ENCODE measurements at regions not wholly inside any gene's neighbourhood (a gene's known extent, or its start where the extent isn't known, plus 50 kb on each side); places are given as distances from the start of the nearest gene placed in this dataset.
"Not testable (repeated sequence)": the region's sequence is repeated elsewhere in the genome, so short reads cannot be mapped to it uniquely, and the experiment has no call there.

DNA sequence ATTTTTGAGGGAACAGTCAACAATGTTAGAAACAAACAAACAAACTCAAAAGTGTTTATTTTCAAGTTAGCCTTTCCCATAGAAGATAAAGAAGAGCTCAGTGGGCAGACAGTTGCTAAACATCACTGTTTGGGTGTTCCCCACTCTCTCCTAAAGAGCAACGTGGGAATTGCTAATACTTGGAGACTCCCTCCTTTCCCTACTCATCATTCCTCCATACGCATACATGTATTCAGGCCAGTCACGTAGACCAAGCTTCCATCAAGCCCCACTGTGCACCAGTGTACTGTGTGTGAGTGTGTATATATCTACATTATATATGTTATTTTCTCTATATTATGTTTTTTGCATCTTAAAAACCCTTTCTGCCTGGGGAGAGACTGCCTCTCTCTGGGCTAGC lies 115.0 kb upstream of the EGFLAM start:
- Histone ChIP-seq H3K4me3 (ENCODE audit: low read length) (no peak overlapping the region), H3K36me3 (ENCODE audit: insufficient read depth, low read length) (no peaks in the 10 kb centered on the region), H3K27me3 (ENCODE audit: insufficient read depth, low read length, poor library complexity, severe bottlenecking) (no peaks in the 10 kb centered on the region), H3K27ac (ENCODE audit: low read depth, low read length) (no peak overlapping the region), H3K4me1 (ENCODE audit: insufficient read depth, low read length) (no peaks in the 10 kb centered on the region), H3K9me3 (ENCODE audit: low read length) (no peaks in the 10 kb centered on the region)
- no peak for DNase-seq
- H3K27ac Mint-ChIP-seq: no peak overlapping the region
- H3K36me3 Mint-ChIP-seq: no peaks in the 10 kb centered on the region
- no peak overlapping the region for H3K4me3 Mint-ChIP-seq
- H3K9me3 Mint-ChIP-seq: peaks cover 0 to 3% (median 0%) of the 10 kb centered on the region in 5 donors
- H3K27me3 Mint-ChIP-seq: peaks cover 0 to 1% of the 10 kb centered on the region in 2 donors
- POLR2A ChIA-PET: no interaction called here
- CTCF ChIA-PET: no interaction called here
- no peaks in the 10 kb centered on the region for H3K4me1 Mint-ChIP-seq

DNA sequence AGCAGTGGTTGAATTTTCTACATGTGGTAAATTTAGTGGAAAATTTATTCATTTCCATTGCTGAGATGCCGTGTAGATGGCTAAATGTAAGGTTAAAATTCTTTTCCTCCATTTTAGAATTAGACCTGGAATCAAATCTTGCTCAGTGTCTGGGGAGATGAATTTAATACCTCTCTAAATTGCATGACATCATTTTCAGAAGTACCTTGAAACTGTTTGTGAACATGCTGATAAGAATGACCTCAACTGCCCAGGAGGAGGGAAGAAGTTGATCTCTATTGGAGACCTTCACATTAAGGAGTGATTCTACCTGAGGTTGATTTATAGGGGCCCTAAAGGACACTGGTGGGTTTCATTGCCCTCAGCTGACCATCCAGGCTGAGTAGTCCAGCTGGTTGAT lies 116.7 kb upstream of the EGFLAM start:
- no peak for DNase-seq
- Histone ChIP-seq H3K36me3 (ENCODE audit: insufficient read depth, low read length) (no peaks in the 10 kb centered on the region), H3K27ac (ENCODE audit: low read depth, low read length) (no peak overlapping the region), H3K9me3 (ENCODE audit: low read length) (no peaks in the 10 kb centered on the region), H3K27me3 (ENCODE audit: insufficient read depth, low read length, poor library complexity, severe bottlenecking) (no peaks in the 10 kb centered on the region), H3K4me3 (ENCODE audit: low read length) (no peak overlapping the region), H3K4me1 (ENCODE audit: insufficient read depth, low read length) (no peaks in the 10 kb centered on the region)
- peaks cover 0 to 1% of the 10 kb centered on the region in 2 donors for H3K27me3 Mint-ChIP-seq
- no peaks in the 10 kb centered on the region for H3K36me3 Mint-ChIP-seq
- POLR2A ChIA-PET: no interaction called here
- no peak overlapping the region for H3K27ac Mint-ChIP-seq
- H3K4me3 Mint-ChIP-seq: no peak overlapping the region
- H3K4me1 Mint-ChIP-seq: no peaks in the 10 kb centered on the region
- CTCF ChIA-PET: no interaction called here
- H3K9me3 Mint-ChIP-seq: peaks cover 0 to 3% (median 0%) of the 10 kb centered on the region in 5 donors

DNA sequence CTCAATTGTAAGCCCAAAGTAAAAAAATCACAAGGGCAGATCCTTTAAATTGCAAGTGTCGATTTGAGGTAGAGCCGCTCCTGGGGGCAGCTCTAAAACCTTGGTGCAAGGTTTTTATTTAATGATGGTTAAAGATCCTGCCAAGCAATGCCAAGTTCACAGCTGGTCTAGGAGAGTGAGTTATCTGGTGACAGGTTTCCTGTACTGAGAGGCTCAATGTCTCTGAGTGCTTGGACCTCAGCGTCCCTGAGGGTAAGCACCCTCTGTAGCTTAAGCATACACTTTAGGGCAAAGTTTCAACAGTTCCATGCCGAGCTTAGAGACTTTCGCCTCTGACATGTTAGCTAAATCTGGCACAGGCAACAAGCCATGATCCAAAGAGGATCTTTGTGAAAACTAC lies 119.8 kb upstream of the EGFLAM start:
- peaks cover 0 to 3% (median 0%) of the 10 kb centered on the region in 5 donors for H3K9me3 Mint-ChIP-seq
- Histone ChIP-seq H3K4me1 (ENCODE audit: insufficient read depth, low read length) (no peaks in the 10 kb centered on the region), H3K9me3 (ENCODE audit: low read length) (no peaks in the 10 kb centered on the region), H3K27me3 (ENCODE audit: insufficient read depth, low read length, poor library complexity, severe bottlenecking) (no peaks in the 10 kb centered on the region), H3K36me3 (ENCODE audit: insufficient read depth, low read length) (no peaks in the 10 kb centered on the region), H3K27ac (ENCODE audit: low read depth, low read length) (no peak overlapping the region), H3K4me3 (ENCODE audit: low read length) (no peak overlapping the region)
- H3K4me3 Mint-ChIP-seq: no peak overlapping the region
- H3K27ac Mint-ChIP-seq: no peak overlapping the region
- H3K36me3 Mint-ChIP-seq: no peaks in the 10 kb centered on the region
- peaks cover 0 to 3% of the 10 kb centered on the region in 2 donors for H3K27me3 Mint-ChIP-seq
- CTCF ChIA-PET: no interaction called here
- H3K4me1 Mint-ChIP-seq: no peaks in the 10 kb centered on the region
- no peak for DNase-seq
- POLR2A ChIA-PET: no interaction called here

DNA sequence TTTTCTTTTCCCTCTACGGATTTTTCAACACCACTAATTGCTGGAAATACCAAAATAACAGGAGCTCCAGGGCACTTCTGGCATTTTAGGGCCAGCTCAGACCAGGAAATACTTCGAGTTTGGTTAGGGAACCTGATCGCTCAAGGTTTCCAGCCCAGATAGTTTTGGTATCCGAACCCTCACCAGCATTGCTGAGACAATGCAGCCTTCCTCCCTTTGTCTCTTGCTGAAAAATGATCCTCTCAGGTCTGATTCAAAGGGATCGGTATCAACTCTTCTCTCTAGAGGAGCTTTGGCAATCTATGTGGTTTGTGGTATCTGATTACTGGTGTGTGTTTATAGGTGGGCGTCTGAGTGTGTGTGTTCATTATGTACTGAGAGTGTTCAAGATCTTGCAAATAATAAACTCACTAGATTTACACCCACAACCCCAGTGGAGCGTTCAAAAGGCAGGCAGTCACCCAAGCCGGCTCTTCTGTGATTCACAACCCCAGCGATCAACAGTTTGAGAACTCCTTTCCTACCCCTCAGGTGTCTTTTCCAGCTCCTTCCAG lies 122.8 kb upstream of the EGFLAM start:
- POLR2A ChIA-PET: no interaction called here

DNA sequence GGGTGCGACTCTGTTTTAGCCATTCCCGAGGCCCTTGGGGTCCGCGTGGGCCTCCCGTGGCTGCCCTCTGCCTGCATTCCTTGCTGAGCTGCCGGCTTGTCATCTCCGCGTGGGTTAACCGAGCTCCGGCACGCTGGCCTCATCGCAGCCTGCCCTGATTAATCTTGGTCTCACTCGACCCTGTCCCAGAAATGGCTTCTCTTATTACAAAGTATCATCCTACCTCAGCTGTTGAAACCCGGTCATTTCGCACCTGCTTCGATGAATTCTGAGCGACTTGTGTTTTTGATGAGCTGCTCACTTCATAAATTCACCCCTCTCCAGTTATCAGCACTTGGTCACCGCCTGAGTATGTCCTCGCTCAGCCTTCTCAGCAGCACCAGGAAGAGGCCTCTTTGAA lies 123.5 kb upstream of the EGFLAM start:
- no peak for DNase-seq
- no peak overlapping the region for H3K27ac Mint-ChIP-seq
- no peak overlapping the region for H3K4me3 Mint-ChIP-seq
- no peaks in the 10 kb centered on the region for H3K4me1 Mint-ChIP-seq
- H3K36me3 ChIP-seq (ENCODE audit: insufficient read depth, low read length): no peaks in the 10 kb centered on the region
- H3K27ac ChIP-seq (ENCODE audit: low read depth, low read length): no peak overlapping the region
- no peaks in the 10 kb centered on the region for H3K27me3 ChIP-seq (ENCODE audit: insufficient read depth, low read length, poor library complexity, severe bottlenecking)
- H3K4me3 ChIP-seq (ENCODE audit: low read length): no peak overlapping the region
- H3K9me3 Mint-ChIP-seq: peaks cover 0 to 2% (median 0%) of the 10 kb centered on the region in 5 donors
- CTCF ChIA-PET: no interaction called here
- H3K27me3 Mint-ChIP-seq: peaks cover 0 to 2% of the 10 kb centered on the region in 2 donors
- H3K9me3 ChIP-seq (ENCODE audit: low read length): no peaks in the 10 kb centered on the region
- no peaks in the 10 kb centered on the region for H3K36me3 Mint-ChIP-seq
- no peaks in the 10 kb centered on the region for H3K4me1 ChIP-seq (ENCODE audit: insufficient read depth, low read length)
- POLR2A ChIA-PET: no interaction called here

More for the DNA sequence above, 122.8 kb upstream of the EGFLAM start:
- no peaks in the 10 kb centered on the region for H3K4me1 ChIP-seq (ENCODE audit: insufficient read depth, low read length)
- no peaks in the 10 kb centered on the region for H3K27me3 ChIP-seq (ENCODE audit: insufficient read depth, low read length, poor library complexity, severe bottlenecking)
- no peaks in the 10 kb centered on the region for H3K9me3 ChIP-seq (ENCODE audit: low read length)
- no peak overlapping the region for H3K4me3 ChIP-seq (ENCODE audit: low read length)
- H3K9me3 Mint-ChIP-seq: peaks cover 0 to 2% (median 0%) of the 10 kb centered on the region in 5 donors
- H3K36me3 ChIP-seq (ENCODE audit: insufficient read depth, low read length): no peaks in the 10 kb centered on the region
- no peak overlapping the region for H3K27ac ChIP-seq (ENCODE audit: low read depth, low read length)
- H3K36me3 Mint-ChIP-seq: no peaks in the 10 kb centered on the region
- CTCF ChIA-PET: no interaction called here
- H3K27me3 Mint-ChIP-seq: peaks cover 0 to 2% of the 10 kb centered on the region in 2 donors
- DNase-seq: no peak
- H3K27ac Mint-ChIP-seq: no peak overlapping the region
- H3K4me3 Mint-ChIP-seq: no peak overlapping the region
- H3K4me1 Mint-ChIP-seq: no peaks in the 10 kb centered on the region

DNA sequence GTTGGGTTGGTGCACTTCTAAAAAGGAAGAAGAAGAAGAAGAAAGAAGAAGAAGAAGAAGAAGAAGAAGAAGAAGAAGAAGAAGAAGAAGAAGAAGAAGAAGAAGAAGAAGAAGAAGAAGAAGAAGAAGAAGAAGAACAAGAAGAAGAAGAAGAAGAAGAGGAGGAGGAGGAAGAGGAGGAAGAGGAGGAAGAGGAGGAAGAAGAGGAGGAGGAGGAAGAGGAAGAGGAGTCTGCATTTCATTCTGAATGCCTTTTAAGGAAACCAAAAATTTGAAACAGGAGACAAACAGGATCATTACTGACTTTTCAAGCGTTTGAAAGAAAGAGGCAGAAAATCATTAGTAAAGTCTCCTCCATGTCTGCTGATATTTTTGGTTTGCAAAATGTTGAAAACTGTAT lies 124.1 kb upstream of the EGFLAM start:
- CTCF ChIA-PET, H3K4me3 Mint-ChIP-seq: not testable (repeated sequence)

DNA sequence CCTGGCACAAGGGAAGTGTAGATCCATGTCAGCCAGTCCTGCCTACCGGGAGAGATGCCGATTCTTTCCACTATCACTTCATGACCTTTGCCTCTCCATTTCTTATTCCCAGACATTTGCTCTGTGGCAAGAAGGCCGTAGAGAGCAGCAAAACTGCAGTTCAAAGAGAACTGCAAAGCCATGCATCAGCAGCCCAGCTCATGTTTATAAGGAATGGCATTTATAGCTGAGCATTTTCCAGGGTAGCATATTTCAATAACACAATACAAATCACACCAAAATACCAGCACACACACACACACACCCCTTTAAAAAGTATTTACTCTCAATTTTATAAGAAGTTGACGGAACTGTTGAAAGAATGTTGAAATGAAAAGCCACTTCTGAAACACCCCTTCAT lies 126.7 kb upstream of the EGFLAM start:
- Mint-ChIP-seq H3K27ac (no peak overlapping the region), H3K36me3 (no peaks in the 10 kb centered on the region), H3K9me3 (peaks cover 0 to 2% (median 0%) of the 10 kb centered on the region in 5 donors), H3K27me3 (peaks cover 2 to 3% of the 10 kb centered on the region in 2 donors), H3K4me3 (no peak overlapping the region), H3K4me1 (no peaks in the 10 kb centered on the region)
- Histone ChIP-seq H3K27ac (ENCODE audit: low read depth, low read length) (no peak overlapping the region), H3K4me1 (ENCODE audit: insufficient read depth, low read length) (no peaks in the 10 kb centered on the region), H3K4me3 (ENCODE audit: low read length) (no peak overlapping the region), H3K36me3 (ENCODE audit: insufficient read depth, low read length) (no peaks in the 10 kb centered on the region), H3K27me3 (ENCODE audit: insufficient read depth, low read length, poor library complexity, severe bottlenecking) (no peaks in the 10 kb centered on the region), H3K9me3 (ENCODE audit: low read length) (no peaks in the 10 kb centered on the region)
- ChIA-PET POLR2A (no interaction called here), CTCF (no interaction called here)
- DNase-seq: no peak

More for the DNA sequence above, 124.1 kb upstream of the EGFLAM start:
- H3K4me1 Mint-ChIP-seq; H3K36me3 ChIP-seq (ENCODE audit: insufficient read depth, low read length); H3K27ac Mint-ChIP-seq; H3K4me3 ChIP-seq (ENCODE audit: low read length); H3K9me3 Mint-ChIP-seq; H3K27me3 Mint-ChIP-seq; H3K4me1 ChIP-seq (ENCODE audit: insufficient read depth, low read length); POLR2A ChIA-PET; H3K27ac ChIP-seq (ENCODE audit: low read depth, low read length); H3K27me3 ChIP-seq (ENCODE audit: insufficient read depth, low read length, poor library complexity, severe bottlenecking); H3K9me3 ChIP-seq (ENCODE audit: low read length); DNase-seq; H3K36me3 Mint-ChIP-seq: not testable (repeated sequence)

DNA sequence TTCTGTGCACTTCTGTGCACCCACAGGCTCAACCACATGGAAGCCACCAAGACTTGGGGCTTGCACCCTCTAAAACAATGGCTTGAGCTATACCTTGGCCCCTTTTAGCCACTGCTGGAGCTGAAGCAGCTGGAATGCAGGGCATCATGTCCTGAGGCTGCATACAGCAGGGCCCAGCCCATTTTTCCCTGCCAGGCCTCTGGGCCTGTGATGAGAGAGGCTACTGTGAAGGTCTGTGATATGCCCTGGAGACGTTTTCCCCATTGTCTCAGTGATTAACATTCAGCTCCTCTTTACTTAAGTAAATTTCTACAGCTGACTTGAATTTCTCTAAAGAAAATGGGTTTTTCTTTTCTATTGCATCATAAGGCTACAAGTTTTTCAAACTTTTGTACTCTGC lies 134.0 kb upstream of the EGFLAM start:
- Histone ChIP-seq H3K36me3 (ENCODE audit: insufficient read depth, low read length) (no peaks in the 10 kb centered on the region), H3K27me3 (ENCODE audit: insufficient read depth, low read length, poor library complexity, severe bottlenecking) (no peaks in the 10 kb centered on the region), H3K27ac (ENCODE audit: low read depth, low read length) (no peak overlapping the region), H3K9me3 (ENCODE audit: low read length) (no peaks in the 10 kb centered on the region), H3K4me1 (ENCODE audit: insufficient read depth, low read length) (no peaks in the 10 kb centered on the region), H3K4me3 (ENCODE audit: low read length) (no peak overlapping the region)
- CTCF ChIA-PET: no interaction called here
- POLR2A ChIA-PET: no interaction called here
- DNase-seq: no peak
- Mint-ChIP-seq H3K27me3 (no peaks in the 10 kb centered on the region), H3K4me1 (no peaks in the 10 kb centered on the region), H3K9me3 (peaks cover 0 to 4% (median 0%) of the 10 kb centered on the region in 5 donors), H3K27ac (no peak overlapping the region), H3K36me3 (no peaks in the 10 kb centered on the region), H3K4me3 (no peak overlapping the region)

DNA sequence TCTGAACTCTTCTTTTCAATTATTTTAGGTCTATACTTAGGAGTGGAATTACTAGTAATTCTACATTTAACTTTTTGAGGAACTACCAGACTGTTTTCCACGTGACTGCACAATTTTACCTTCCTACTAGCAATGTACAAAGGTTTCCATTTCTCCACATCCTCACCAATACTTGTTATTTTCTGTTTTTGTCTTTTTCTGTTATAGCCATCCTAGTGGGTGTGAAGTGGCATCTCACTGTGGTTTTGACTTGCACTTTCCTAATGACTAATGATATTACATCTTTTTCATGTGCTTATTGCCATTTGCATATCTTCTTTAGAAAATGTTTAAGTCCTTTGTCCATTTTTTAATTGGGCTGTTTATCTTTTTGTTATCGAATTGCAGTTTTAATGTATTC lies 136.9 kb upstream of the EGFLAM start:
- CTCF ChIA-PET: no interaction called here

More for the DNA sequence above, 136.9 kb upstream of the EGFLAM start:
- Histone ChIP-seq H3K4me3 (ENCODE audit: low read length) (no peak overlapping the region), H3K9me3 (ENCODE audit: low read length) (no peaks in the 10 kb centered on the region), H3K27ac (ENCODE audit: low read depth, low read length) (no peak overlapping the region), H3K27me3 (ENCODE audit: insufficient read depth, low read length, poor library complexity, severe bottlenecking) (no peaks in the 10 kb centered on the region), H3K4me1 (ENCODE audit: insufficient read depth, low read length) (no peaks in the 10 kb centered on the region), H3K36me3 (ENCODE audit: insufficient read depth, low read length) (no peaks in the 10 kb centered on the region)
- POLR2A ChIA-PET: no interaction called here
- Mint-ChIP-seq H3K9me3 (peaks cover 0 to 5% (median 0%) of the 10 kb centered on the region in 5 donors), H3K27ac (no peak overlapping the region), H3K36me3 (no peaks in the 10 kb centered on the region), H3K4me3 (no peak overlapping the region), H3K4me1 (no peaks in the 10 kb centered on the region), H3K27me3 (no peaks in the 10 kb centered on the region)
- DNase-seq: no peak

Data from CD8-positive, alpha-beta memory T cell (primary cell).